CD14-positive monocyte (primary cell): ENCODE measurements at regions not wholly inside any gene's neighbourhood (a gene's known extent, or its start where the extent isn't known, plus 50 kb on each side); places are given as distances from the start of the nearest gene placed in this dataset.

Experiments used
- DNase-seq, 3 donors: peaks; one replicate each; pipeline ENCODE4 v3.0.0-alpha.2; 2011 to 2022
- H2AFZ ChIP-seq: 2 replicates; pipeline ENCODE4 v1.6.0; 2012; ENCODE audit warnings: mild to moderate bottlenecking, low read depth, low read length, inconsistent platforms; ENCODE audit not compliant: insufficient read depth, poor library complexity, severe bottlenecking
- H3K27ac ChIP-seq, 2 donors: 1 replicate in 1 of 2; 2 replicates in 1 of 2; pipeline ENCODE4 v1.5.1; 2012 to 2013; ENCODE audit warnings: low read length in 2 of 2, control low read depth in 1 of 2, inconsistent platforms in 1 of 2, low read depth in 1 of 2, mild to moderate bottlenecking in 1 of 2
- H3K27me3 ChIP-seq, 2 donors: one replicate each; pipeline versions ENCODE4 v1.6.0 to v1.6.1; 2011 to 2013; ENCODE audit warnings: low read length in 2 of 2; ENCODE audit not compliant: control insufficient read depth in 2 of 2, insufficient read depth in 2 of 2
- H3K36me3 ChIP-seq, 2 donors: replicated peaks in 1 of 2; 1 replicate in 1 of 2; 2 replicates in 1 of 2; pipeline versions ENCODE4 v1.5.1 to v1.6.1; 2012 to 2013; ENCODE audit warnings: low read length in 2 of 2, control low read depth in 1 of 2, inconsistent platforms in 1 of 2, mild to moderate bottlenecking in 1 of 2; ENCODE audit not compliant: insufficient read depth in 2 of 2, control insufficient read depth in 1 of 2
- H3K4me1 ChIP-seq, 2 donors: 1 replicate in 1 of 2; 2 replicates in 1 of 2; pipeline versions ENCODE4 v1.5.1 to v1.6.1; 2012 to 2013; ENCODE audit warnings: low read length in 2 of 2, control low read depth in 1 of 2, inconsistent platforms in 1 of 2, mild to moderate bottlenecking in 1 of 2, moderate library complexity in 1 of 2; ENCODE audit not compliant: insufficient read depth in 2 of 2, control insufficient read depth in 1 of 2
- H3K4me2 ChIP-seq: replicated peaks from 2 replicates; pipeline ENCODE3; 2012; ENCODE audit warnings: low read length, moderate library complexity, mild to moderate bottlenecking; ENCODE audit not compliant: poor library complexity, severe bottlenecking; ENCODE audit errors: extremely low read depth
- H3K4me3 ChIP-seq, 3 experiments: fragments of 200-600 bp in 1 of 3; sonication (generic) in 1 of 3; replicated peaks in 1 of 3; 1 replicate in 2 of 3; 2 replicates in 1 of 3; pipeline ENCODE4 v1.5.1; 2011 to 2013; ENCODE audit warnings: low read length in 3 of 3, mild to moderate bottlenecking in 3 of 3, control low read depth in 2 of 3, low read depth in 2 of 3, inconsistent platforms in 1 of 3, moderate library complexity in 1 of 3
- H3K79me2 ChIP-seq: 2 replicates; pipeline ENCODE4 v1.6.0; 2012; ENCODE audit warnings: mild to moderate bottlenecking, control low read depth, inconsistent platforms, low read length, moderate library complexity; ENCODE audit not compliant: insufficient read depth
- H3K9ac ChIP-seq: 2 replicates; pipeline ENCODE4 v1.6.0; 2017; ENCODE audit warnings: low read length, mild to moderate bottlenecking; ENCODE audit not compliant: insufficient read depth, poor library complexity, severe bottlenecking
- H3K9me3 ChIP-seq, 2 donors: replicated peaks in 1 of 2; 1 replicate in 1 of 2; 2 replicates in 1 of 2; pipeline versions ENCODE4 v1.5.1 to v1.6.1; 2012 to 2013; ENCODE audit warnings: low read length in 2 of 2, control low read depth in 1 of 2; ENCODE audit not compliant: control insufficient read depth in 1 of 2, insufficient read depth in 1 of 2
- H4K20me1 ChIP-seq: 2 replicates; pipeline ENCODE4 v1.6.0; 2012; ENCODE audit warnings: mild to moderate bottlenecking, low read length, control low read depth, moderate library complexity; ENCODE audit not compliant: insufficient read depth
- H3K27ac Mint-ChIP-seq, 7 donors: one replicate each; pipeline ENCODE4 v1.8.0; 2020; ENCODE audit warnings: mild to moderate bottlenecking in 7 of 7, mixed read lengths in 7 of 7, moderate library complexity in 6 of 7, inconsistent platforms in 2 of 7
- H3K27me3 Mint-ChIP-seq, 3 donors: one replicate each; pipeline ENCODE4 v1.8.0; 2021 to 2022; ENCODE audit warnings: low read depth in 3 of 3, mild to moderate bottlenecking in 3 of 3, mixed read lengths in 3 of 3, moderate library complexity in 3 of 3, inconsistent platforms in 1 of 3
- H3K36me3 Mint-ChIP-seq, 2 donors: one replicate each; pipeline ENCODE4 v1.8.0; 2020; ENCODE audit warnings: mixed read lengths in 2 of 2, inconsistent platforms in 1 of 2, mild to moderate bottlenecking in 1 of 2
- H3K4me1 Mint-ChIP-seq: one replicate; pipeline ENCODE4 v1.8.0; 2020; ENCODE audit warnings: mild to moderate bottlenecking, mixed read lengths
- H3K4me3 Mint-ChIP-seq, 2 donors: one replicate each; pipeline ENCODE4 v1.8.0; 2020; ENCODE audit warnings: mild to moderate bottlenecking in 2 of 2, mixed read lengths in 2 of 2, moderate library complexity in 1 of 2
- H3K9me3 Mint-ChIP-seq, 7 donors: one replicate each; pipeline ENCODE4 v1.8.0; 2020 to 2022; ENCODE audit warnings: mixed read lengths in 7 of 7, mild to moderate bottlenecking in 6 of 7, moderate library complexity in 6 of 7, inconsistent platforms in 2 of 7
- WGBS: methylation state at CpG from one replicate; pipeline ENCODE4 v1.1.5; 2013; ENCODE audit warnings: missing lambda C conversion rate; ENCODE audit not compliant: insufficient coverage; 5-methylcytosine and 5-hydroxymethylcytosine counted together
- intact Hi-C, 2 donors: fragments of 100-400 bp; cut with micrococcal nuclease; formaldehyde crosslinking; loops; one replicate each; pipeline versions ENCODE4 v1.15.0 to v1.15.1; 2023
- TF ChIP-seq, protein P1 (sequence below): fragments of 200-600 bp; IDR thresholded peaks from one replicate; pipeline ENCODE4 v1.8.0; 2022; ENCODE audit warnings: antibody characterized with exemption, mild to moderate bottlenecking

DNA sequence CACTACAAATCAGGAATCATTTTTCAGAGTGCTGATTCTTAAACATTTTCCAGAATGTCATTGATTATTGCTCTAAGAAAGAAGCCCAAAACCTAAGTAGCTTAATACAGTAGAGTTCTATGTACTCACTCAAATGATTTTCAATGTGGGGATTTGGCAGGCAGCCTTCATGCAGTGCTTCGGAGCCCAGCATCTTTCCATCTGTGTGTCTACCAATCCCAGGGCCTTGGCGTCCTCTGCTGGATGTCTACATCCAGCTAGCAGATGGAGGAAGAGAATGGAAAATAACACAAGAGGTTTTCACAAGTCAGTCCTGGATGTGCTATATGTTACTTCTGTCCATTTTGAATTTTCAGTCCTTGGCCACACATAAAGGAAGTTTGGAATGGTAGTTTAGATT lies 151.8 kb downstream of the RDH14 start:
- DNase-seq, result no peak
- Mint-ChIP-seq H3K36me3 (no peaks in the 10 kb centered on the region), H3K4me3 (no peak overlapping the region), H3K27ac (no peak overlapping the region), H3K4me1 (no peaks in the 10 kb centered on the region), H3K9me3 (peaks cover 0 to 1% (median 0%) of the 10 kb centered on the region in 7 donors), H3K27me3 (peaks cover 0 to 4% (median 2%) of the 10 kb centered on the region in 3 donors)
- TF ChIP-seq, protein P1, sequence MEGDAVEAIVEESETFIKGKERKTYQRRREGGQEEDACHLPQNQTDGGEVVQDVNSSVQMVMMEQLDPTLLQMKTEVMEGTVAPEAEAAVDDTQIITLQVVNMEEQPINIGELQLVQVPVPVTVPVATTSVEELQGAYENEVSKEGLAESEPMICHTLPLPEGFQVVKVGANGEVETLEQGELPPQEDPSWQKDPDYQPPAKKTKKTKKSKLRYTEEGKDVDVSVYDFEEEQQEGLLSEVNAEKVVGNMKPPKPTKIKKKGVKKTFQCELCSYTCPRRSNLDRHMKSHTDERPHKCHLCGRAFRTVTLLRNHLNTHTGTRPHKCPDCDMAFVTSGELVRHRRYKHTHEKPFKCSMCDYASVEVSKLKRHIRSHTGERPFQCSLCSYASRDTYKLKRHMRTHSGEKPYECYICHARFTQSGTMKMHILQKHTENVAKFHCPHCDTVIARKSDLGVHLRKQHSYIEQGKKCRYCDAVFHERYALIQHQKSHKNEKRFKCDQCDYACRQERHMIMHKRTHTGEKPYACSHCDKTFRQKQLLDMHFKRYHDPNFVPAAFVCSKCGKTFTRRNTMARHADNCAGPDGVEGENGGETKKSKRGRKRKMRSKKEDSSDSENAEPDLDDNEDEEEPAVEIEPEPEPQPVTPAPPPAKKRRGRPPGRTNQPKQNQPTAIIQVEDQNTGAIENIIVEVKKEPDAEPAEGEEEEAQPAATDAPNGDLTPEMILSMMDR, result no peak
- Histone ChIP-seq H2AFZ (no peak overlapping the region), H3K4me1 (no peaks in the 10 kb centered on the region), H3K9ac (no peak overlapping the region), H3K79me2 (no peaks in the 10 kb centered on the region), H3K4me2 (no peak overlapping the region), H3K27ac (no peak overlapping the region), H3K36me3 (no peaks in the 10 kb centered on the region), H4K20me1 (no peaks in the 10 kb centered on the region), H3K27me3 (no peaks in the 10 kb centered on the region), H3K9me3 (no peaks in the 10 kb centered on the region), H3K4me3 (no peak overlapping the region)
- WGBS, result no CpG with 5 or more reads among the region's 2 CpGs
- intact Hi-C loops, result no loop called here

DNA sequence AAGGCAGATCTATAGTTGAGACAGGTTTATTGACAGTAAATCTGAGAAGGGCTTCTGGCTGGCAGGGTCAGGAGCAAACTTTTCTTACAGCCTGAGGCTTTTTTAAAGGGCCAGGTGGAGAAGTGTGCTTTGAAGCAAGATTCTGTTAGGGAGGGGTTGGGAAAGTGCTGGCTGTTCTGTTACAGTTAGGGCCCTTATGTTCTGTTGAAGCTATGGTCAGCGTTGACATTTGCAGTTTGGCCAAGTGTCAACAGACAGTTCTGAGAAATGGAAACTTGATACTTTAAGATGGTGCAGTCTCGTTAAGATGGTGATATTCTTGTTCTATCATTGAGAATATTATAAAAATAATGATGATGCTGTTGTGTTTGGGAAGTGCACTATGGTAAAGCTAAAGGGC lies 154.2 kb downstream of the RDH14 start:
- Mint-ChIP-seq H3K4me3 (no peak overlapping the region), H3K36me3 (no peaks in the 10 kb centered on the region), H3K4me1 (no peaks in the 10 kb centered on the region), H3K27me3 (peaks cover 0 to 4% (median 2%) of the 10 kb centered on the region in 3 donors), H3K9me3 (peaks cover 0 to 1% (median 0%) of the 10 kb centered on the region in 7 donors), H3K27ac (no peak overlapping the region)
- H3K4me1 ChIP-seq, result no peaks in the 10 kb centered on the region
- no peaks in the 10 kb centered on the region for H3K36me3 ChIP-seq
- no peaks in the 10 kb centered on the region for H3K9me3 ChIP-seq
- H4K20me1 ChIP-seq, result no peaks in the 10 kb centered on the region
- no peaks in the 10 kb centered on the region for H3K79me2 ChIP-seq
- TF ChIP-seq, protein P1, result no peak
- no peak overlapping the region for H3K4me2 ChIP-seq
- no peak overlapping the region for H3K27ac ChIP-seq
- no peak overlapping the region for H3K9ac ChIP-seq
- H2AFZ ChIP-seq, result no peak overlapping the region
- H3K27me3 ChIP-seq, result no peaks in the 10 kb centered on the region
- intact Hi-C loops, result no loop called here
- no peak for DNase-seq
- no peak overlapping the region for H3K4me3 ChIP-seq
- 88% methylated on average over 1 of the region's 2 CpGs for WGBS
